ENCODE measurements at regions not wholly inside any gene's neighbourhood (a gene's known extent, or its start where the extent isn't known, plus 50 kb on each side); places are given as distances from the start of the nearest gene placed in this dataset.

DNA sequence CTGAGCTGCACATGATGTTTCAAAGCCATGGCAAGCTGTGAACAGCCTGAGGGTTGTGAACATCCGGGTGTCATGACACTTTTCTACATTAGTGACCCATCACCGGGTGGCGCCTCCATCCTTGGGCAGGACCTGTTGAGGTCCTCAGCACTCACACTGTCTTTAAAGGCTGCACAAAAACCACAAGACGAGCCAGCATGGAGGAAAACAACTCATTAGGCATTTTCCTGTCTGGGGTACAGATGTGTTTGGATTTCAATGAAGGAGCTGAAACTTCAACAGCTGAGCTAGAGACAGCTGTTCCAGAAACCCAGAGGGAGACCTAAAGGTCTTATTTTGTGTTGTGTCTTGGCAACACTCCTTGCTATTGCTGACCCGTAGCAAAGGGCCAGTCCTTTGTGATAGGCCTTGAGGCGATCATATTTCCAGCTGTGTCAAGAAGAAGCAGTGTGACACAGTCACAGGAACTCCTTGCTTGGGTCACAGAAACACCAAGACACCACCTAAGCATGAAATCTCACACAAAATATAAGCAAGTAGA, 151.8 kb upstream of the VLDLR start:
- no peaks in the 10 kb centered on the region for H3K4me1 ChIP-seq (replicated peaks in 1 of 2; ENCODE audit: control insufficient read depth in 2 of 2, insufficient read depth in 2 of 2, low read length in 2 of 2)
- H2AFZ ChIP-seq (ENCODE audit: low read depth, low read length): no peak overlapping the region
- H3K9ac ChIP-seq (ENCODE audit: insufficient read depth in 1 of 2, low read depth in 2 of 2, low read length in 2 of 2): no peak overlapping the region
- H3K36me3 ChIP-seq (ENCODE audit: control insufficient read depth, insufficient read depth, low read length): no peaks in the 10 kb centered on the region
- no peak overlapping the region for H3K4me2 ChIP-seq (ENCODE audit: insufficient read depth, low read length)
- no peak overlapping the region for H3K4me3 ChIP-seq
- intact Hi-C loops (cut with micrococcal nuclease) (no loop called here), in situ Hi-C loops (cut with MboI) (no loop called here)
- ChIA-PET CTCF (ENCODE audit: low intra/inter-chr PET ratio) (no interaction called here), POLR2A (no interaction called here)
- no peaks in the 10 kb centered on the region for H4K20me1 ChIP-seq (replicated peaks; ENCODE audit: control insufficient read depth, insufficient read depth, low read length)
- H3K27ac ChIP-seq (ENCODE audit: extremely low read depth, low read depth, low read length): no peak overlapping the region
- no peaks in the 10 kb centered on the region for H3K9me1 ChIP-seq (ENCODE audit: control insufficient read depth, insufficient read depth, low read length)
- ATAC-seq: no peak
- H3K27me3 ChIP-seq (ENCODE audit: control insufficient read depth in 2 of 2, insufficient read depth in 2 of 2, low read length in 2 of 2): no peaks in the 10 kb centered on the region
- no peak for DNase-seq (ENCODE audit: extremely low read depth in 1 of 4, low spot score in 3 of 4)
- H3K79me2 ChIP-seq (ENCODE audit: control insufficient read depth, insufficient read depth, low read length): no peaks in the 10 kb centered on the region
- no peak for FAIRE-seq
- no peak for TF ChIP-seq SRF (CRISPR knock-in tag; IDR thresholded peaks at IDR 0.05)
- no peak for TF ChIP-seq SAFB (IDR thresholded peaks at IDR 0.05; ENCODE audit: borderline replicate concordance, low read depth, low read length)
- TF ChIP-seq, protein P1, sequence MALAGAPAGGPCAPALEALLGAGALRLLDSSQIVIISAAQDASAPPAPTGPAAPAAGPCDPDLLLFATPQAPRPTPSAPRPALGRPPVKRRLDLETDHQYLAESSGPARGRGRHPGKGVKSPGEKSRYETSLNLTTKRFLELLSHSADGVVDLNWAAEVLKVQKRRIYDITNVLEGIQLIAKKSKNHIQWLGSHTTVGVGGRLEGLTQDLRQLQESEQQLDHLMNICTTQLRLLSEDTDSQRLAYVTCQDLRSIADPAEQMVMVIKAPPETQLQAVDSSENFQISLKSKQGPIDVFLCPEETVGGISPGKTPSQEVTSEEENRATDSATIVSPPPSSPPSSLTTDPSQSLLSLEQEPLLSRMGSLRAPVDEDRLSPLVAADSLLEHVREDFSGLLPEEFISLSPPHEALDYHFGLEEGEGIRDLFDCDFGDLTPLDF (CRISPR knock-in tag; IDR thresholded peaks at IDR 0.05): no peak
- TF ChIP-seq, protein P2, sequence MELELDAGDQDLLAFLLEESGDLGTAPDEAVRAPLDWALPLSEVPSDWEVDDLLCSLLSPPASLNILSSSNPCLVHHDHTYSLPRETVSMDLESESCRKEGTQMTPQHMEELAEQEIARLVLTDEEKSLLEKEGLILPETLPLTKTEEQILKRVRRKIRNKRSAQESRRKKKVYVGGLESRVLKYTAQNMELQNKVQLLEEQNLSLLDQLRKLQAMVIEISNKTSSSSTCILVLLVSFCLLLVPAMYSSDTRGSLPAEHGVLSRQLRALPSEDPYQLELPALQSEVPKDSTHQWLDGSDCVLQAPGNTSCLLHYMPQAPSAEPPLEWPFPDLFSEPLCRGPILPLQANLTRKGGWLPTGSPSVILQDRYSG (tag; conservative IDR thresholded peaks at IDR 0.05; ENCODE audit: low read depth): no peak
- no peak for TF ChIP-seq HNRNPH1 (optimal IDR thresholded peaks at IDR 0.05; ENCODE audit: low read depth, low read length)
- no peak for TF ChIP-seq XRCC4 (IDR thresholded peaks at IDR 0.05; ENCODE audit: extremely low read depth, insufficient read depth, insufficient read length)
- no peak for TF ChIP-seq FOXK1 (CRISPR knock-in tag; IDR thresholded peaks at IDR 0.05; ENCODE audit: borderline replicate concordance)
- no peak for TF ChIP-seq KDM4B (IDR thresholded peaks at IDR 0.05; ENCODE audit: borderline replicate concordance in 2 of 2, low read depth in 1 of 2)
- no peak for TF ChIP-seq ZNF707 (CRISPR knock-in tag; conservative IDR thresholded peaks at IDR 0.05)
- WGBS (ENCODE audit: insufficient coverage, low coverage, missing lambda C conversion rate): 5% methylated on average over 6 of the region's 6 CpGs
- no TSS peak for BruUV-seq (replicated peaks)
- H3K9me3 ChIP-seq (replicated peaks; ENCODE audit: control insufficient read depth, insufficient read depth, low read depth, low read length): no peaks in the 10 kb centered on the region
